WTC11 (cell line): ENCODE measurements at regions not wholly inside any gene's neighbourhood (a gene's known extent, or its start where the extent isn't known, plus 50 kb on each side); places are given as distances from the start of the nearest gene placed in this dataset.
A peak's percentile ranks its signal among the peaks of the same experiment; 100 is the strongest.

Experiments
- ATAC-seq: fragments of 200-7000 bp; cut with Tn5 transposase; 2 replicates; pipeline ENCODE4 v1.10.0; 2021; ENCODE audit warnings: mild to moderate bottlenecking, moderate library complexity
- CTCF ChIA-PET: fragments of 300-600 bp; sonication (Branson Sonifier 250); formaldehyde crosslinking; loops from one replicate; lab custom pipeline; 2021; ENCODE audit warnings: antibody characterized with exemption; lab: Charles Lee
- POLR2A ChIA-PET: fragments of 350-600 bp; sonication (Branson Sonifier 250); formaldehyde crosslinking; loops from one replicate; lab custom pipeline; 2021; ENCODE audit warnings: antibody characterized with exemption; lab: Charles Lee
- DNase-seq: peaks from one replicate; pipeline ENCODE4 v3.0.0; 2021; ENCODE audit warnings: low spot score
- H3K27ac Mint-ChIP-seq: 2 replicates; pipeline ENCODE4 v1.8.0; 2021; ENCODE audit warnings: mixed read lengths
- H3K27me3 Mint-ChIP-seq: 2 replicates; pipeline ENCODE4 v1.8.0; 2021; ENCODE audit warnings: low read depth, mild to moderate bottlenecking, moderate library complexity, mixed read lengths
- H3K36me3 Mint-ChIP-seq: 2 replicates; pipeline ENCODE4 v1.8.0; 2021; ENCODE audit warnings: mixed read lengths
- H3K4me1 Mint-ChIP-seq: 2 replicates; pipeline ENCODE4 v1.8.0; 2022; ENCODE audit warnings: mixed read lengths
- H3K4me3 Mint-ChIP-seq: 2 replicates; pipeline ENCODE4 v1.8.0; 2021; ENCODE audit warnings: mild to moderate bottlenecking, moderate library complexity, mixed read lengths
- H3K9me3 Mint-ChIP-seq: 2 replicates; pipeline ENCODE4 v1.8.0; 2021; ENCODE audit warnings: mixed read lengths
- ARID4B ChIP-seq: sonication (generic); formaldehyde crosslinking; IDR thresholded peaks from 2 replicates; pipeline ENCODE4 v1.8.0; 2023; ENCODE audit warnings: missing genetic modification reagents, mild to moderate bottlenecking, borderline replicate concordance
- ESRRA ChIP-seq: sonication (generic); formaldehyde crosslinking; IDR thresholded peaks from 2 replicates; pipeline ENCODE4 v1.8.1; 2022; ENCODE audit warnings: mild to moderate bottlenecking, missing genetic modification reagents, borderline replicate concordance
- FOXK1 ChIP-seq: sonication (generic); formaldehyde crosslinking; IDR thresholded peaks from 2 replicates; pipeline ENCODE4 v1.8.0; 2022; ENCODE audit warnings: mild to moderate bottlenecking, moderate library complexity, missing genetic modification reagents
- FOXP1 ChIP-seq: sonication (generic); formaldehyde crosslinking; IDR thresholded peaks from 2 replicates; pipeline ENCODE4 v1.8.0; 2022; ENCODE audit warnings: missing genetic modification reagents, mild to moderate bottlenecking, moderate library complexity, borderline replicate concordance
- HMGA2 ChIP-seq: fragments of 250-450 bp; sonication (Bioruptor Pico); IDR thresholded peaks from 2 replicates; pipeline ENCODE4 v1.4.0; 2021; ENCODE audit warnings: mild to moderate bottlenecking, moderate library complexity
- HMGXB4 ChIP-seq: sonication (generic); formaldehyde crosslinking; IDR thresholded peaks from 2 replicates; pipeline ENCODE4 v1.8.1; 2023; ENCODE audit warnings: mild to moderate bottlenecking, moderate library complexity, missing genetic modification reagents
- IRF1 ChIP-seq: sonication (generic); formaldehyde crosslinking; IDR thresholded peaks from 2 replicates; pipeline ENCODE4 v1.8.0; 2023; ENCODE audit warnings: missing genetic modification reagents
- MAX ChIP-seq: sonication (generic); formaldehyde crosslinking; IDR thresholded peaks from 2 replicates; pipeline ENCODE4 v1.8.0; 2022; ENCODE audit warnings: mild to moderate bottlenecking, missing genetic modification reagents
- PRDM15 ChIP-seq: sonication (generic); formaldehyde crosslinking; IDR thresholded peaks from 2 replicates; pipeline ENCODE4 v1.8.0; 2022; ENCODE audit warnings: missing genetic modification reagents
- RELA ChIP-seq: sonication (generic); formaldehyde crosslinking; IDR thresholded peaks from 2 replicates; pipeline ENCODE4 v1.8.1; 2022; ENCODE audit warnings: missing genetic modification reagents, mild to moderate bottlenecking, borderline replicate concordance
- SMAD4 ChIP-seq: sonication (generic); formaldehyde crosslinking; IDR thresholded peaks from 2 replicates; pipeline ENCODE4 v1.8.0; 2022; ENCODE audit warnings: mild to moderate bottlenecking, missing genetic modification reagents
- TEAD1 ChIP-seq: sonication (generic); formaldehyde crosslinking; IDR thresholded peaks from 2 replicates; pipeline ENCODE4 v1.8.0; 2022; ENCODE audit warnings: mild to moderate bottlenecking, missing genetic modification reagents
- ZMAT4 ChIP-seq: fragments of 250-450 bp; sonication (Bioruptor Pico); IDR thresholded peaks from 2 replicates; pipeline ENCODE4 v1.9.0; 2021; ENCODE audit warnings: mild to moderate bottlenecking
- ZNF263 ChIP-seq: sonication (generic); formaldehyde crosslinking; IDR thresholded peaks from 2 replicates; pipeline ENCODE4 v1.8.1; 2022; ENCODE audit warnings: low read depth, mild to moderate bottlenecking, moderate library complexity, missing genetic modification reagents
- ZNF317 ChIP-seq: sonication (generic); formaldehyde crosslinking; IDR thresholded peaks from 2 replicates; pipeline ENCODE4 v1.8.1; 2023; ENCODE audit warnings: low read depth, mild to moderate bottlenecking, moderate library complexity, missing genetic modification reagents, borderline replicate concordance
- ZNF532 ChIP-seq: fragments of 250-450 bp; sonication (Bioruptor Pico); IDR thresholded peaks from 2 replicates; pipeline ENCODE4 v1.9.0; 2021; ENCODE audit warnings: mild to moderate bottlenecking, borderline replicate concordance

- Mint-ChIP-seq H3K9me3 (no peaks in the 10 kb centered on the region), H3K36me3 (no peaks in the 10 kb centered on the region), H3K4me3 (peak overlapping the region; percentile 80), H3K27me3 (peaks cover 55% of the 10 kb centered on the region), H3K27ac (no peak overlapping the region), H3K4me1 (peaks cover 31% of the 10 kb centered on the region)
- ChIA-PET POLR2A (no interaction called here), CTCF (interaction anchor here (0.5 to 3.5 kb wide), 10 partner anchors 9 to 444 kb away, joined by 3 to 27 read pairs (median 5); partner anchors contain the start of gene NR2C1)
- ATAC-seq (peak; percentile 78), DNase-seq (peak; percentile 37)
- TF ChIP-seq ZNF263 (CRISPR knock-in tag) (no peak), ZNF317 (CRISPR knock-in tag) (no peak), TEAD1 (CRISPR knock-in tag) (no peak), FOXK1 (CRISPR knock-in tag) (no peak), ARID4B (CRISPR knock-in tag) (no peak), SMAD4 (CRISPR knock-in tag) (no peak), HMGA2 (no peak), RELA (CRISPR knock-in tag) (no peak), ZNF532 (CRISPR knock-in tag) (no peak), IRF1 (CRISPR knock-in tag) (no peak), ZMAT4 (no peak), ESRRA (CRISPR knock-in tag) (no peak)
Observed at GRCh38 chr12:94873734-94874517, 129.6 kb downstream of the NDUFA12 start.

GRCh38 chr12:94872971-94873733 is 130.3 kb downstream of the NDUFA12 start:
- peaks cover 31% of the 10 kb centered on the region for H3K4me1 Mint-ChIP-seq
- H3K9me3 Mint-ChIP-seq, result no peaks in the 10 kb centered on the region
- H3K27ac Mint-ChIP-seq, result no peak overlapping the region
- ATAC-seq, result peak; percentile 56
- H3K36me3 Mint-ChIP-seq, result no peaks in the 10 kb centered on the region
- ChIA-PET CTCF (interaction anchor here (0.5 to 3.5 kb wide), 10 partner anchors 8 to 478 kb away, joined by 3 to 27 read pairs (median 3); partner anchors contain the start of gene NR2C1), POLR2A (no interaction called here)
- DNase-seq, result peak; percentile 29
- peaks cover 55% of the 10 kb centered on the region for H3K27me3 Mint-ChIP-seq
- peak overlapping the region; percentile 63 for H3K4me3 Mint-ChIP-seq
- TF ChIP-seq HMGXB4 (CRISPR knock-in tag) (peak; percentile 72; the same call in 1 of the 2 replicates), PRDM15 (no peak), FOXP1 (CRISPR knock-in tag) (peak; percentile 40; the same call in 1 of the 2 replicates), MAX (0 out of 2 replicates have a peak, but pooled peaks have one; percentile 24)
